ENCODE measurements at regions not wholly inside any gene's neighbourhood (a gene's known extent, or its start where the extent isn't known, plus 50 kb on each side); places are given as distances from the start of the nearest gene placed in this dataset.

DNA sequence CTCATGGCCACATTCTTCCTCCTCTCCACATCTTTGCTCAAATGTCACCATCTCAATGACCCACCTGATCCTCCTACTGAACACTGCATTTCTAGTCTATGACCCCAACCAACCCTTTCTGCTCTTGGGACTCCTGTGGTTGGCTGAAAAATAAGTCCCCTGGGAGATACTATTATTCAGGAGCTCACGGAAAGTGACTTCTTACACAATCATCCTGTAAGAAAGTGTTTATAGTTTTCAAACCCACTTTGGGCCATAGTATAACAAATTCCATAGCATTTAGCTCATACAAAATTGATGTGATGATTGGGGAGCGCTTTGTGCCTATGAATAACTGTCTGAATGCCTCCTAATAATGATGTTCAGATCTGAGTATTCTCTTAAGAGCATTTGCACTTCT, 161.4 kb upstream of the HS3ST1 start:
- TF ChIP-seq EZH2phosphoT487 (IDR thresholded peaks at IDR 0.05; ENCODE audit: low read length) = no peak
- TF ChIP-seq, protein P1, sequence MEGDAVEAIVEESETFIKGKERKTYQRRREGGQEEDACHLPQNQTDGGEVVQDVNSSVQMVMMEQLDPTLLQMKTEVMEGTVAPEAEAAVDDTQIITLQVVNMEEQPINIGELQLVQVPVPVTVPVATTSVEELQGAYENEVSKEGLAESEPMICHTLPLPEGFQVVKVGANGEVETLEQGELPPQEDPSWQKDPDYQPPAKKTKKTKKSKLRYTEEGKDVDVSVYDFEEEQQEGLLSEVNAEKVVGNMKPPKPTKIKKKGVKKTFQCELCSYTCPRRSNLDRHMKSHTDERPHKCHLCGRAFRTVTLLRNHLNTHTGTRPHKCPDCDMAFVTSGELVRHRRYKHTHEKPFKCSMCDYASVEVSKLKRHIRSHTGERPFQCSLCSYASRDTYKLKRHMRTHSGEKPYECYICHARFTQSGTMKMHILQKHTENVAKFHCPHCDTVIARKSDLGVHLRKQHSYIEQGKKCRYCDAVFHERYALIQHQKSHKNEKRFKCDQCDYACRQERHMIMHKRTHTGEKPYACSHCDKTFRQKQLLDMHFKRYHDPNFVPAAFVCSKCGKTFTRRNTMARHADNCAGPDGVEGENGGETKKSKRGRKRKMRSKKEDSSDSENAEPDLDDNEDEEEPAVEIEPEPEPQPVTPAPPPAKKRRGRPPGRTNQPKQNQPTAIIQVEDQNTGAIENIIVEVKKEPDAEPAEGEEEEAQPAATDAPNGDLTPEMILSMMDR (IDR thresholded peaks at IDR 0.05; ENCODE audit: low read length) = no peak
- TF ChIP-seq EZH2 (optimal IDR thresholded peaks at IDR 0.05; ENCODE audit: low read depth, low read length) = no peak
- Histone ChIP-seq H3K9me3 (replicated peaks; ENCODE audit: insufficient read depth, low read length) (no peaks in the 10 kb centered on the region), H3K27ac (ENCODE audit: low read length) (no peak overlapping the region), H3K9ac (ENCODE audit: low read length) (no peak overlapping the region), H2AFZ (ENCODE audit: low read length) (no peak overlapping the region), H3K36me3 (replicated peaks; ENCODE audit: insufficient read depth, low read length) (no peaks in the 10 kb centered on the region), H4K20me1 (ENCODE audit: insufficient read depth, low read length) (no peaks in the 10 kb centered on the region), H3K9me2 (replicated peaks; ENCODE audit: insufficient read depth, low read length) (no peaks in the 10 kb centered on the region), H3K79me2 (ENCODE audit: low read length) (no peaks in the 10 kb centered on the region), H3K4me3 (ENCODE audit: low read length) (no peak overlapping the region), H3K4me2 (ENCODE audit: low read depth, low read length) (no peak overlapping the region), H3F3A (ENCODE audit: insufficient read depth, low read length) (no peaks in the 10 kb centered on the region), H3K27me3 (replicated peaks; ENCODE audit: insufficient read depth, low read length) (no peaks in the 10 kb centered on the region), H3K4me1 (ENCODE audit: low read length) (0 out of 2 replicates have a peak, but pooled peaks cover 3% of the 10 kb centered on the region)
- no peak for DNase-seq

DNA sequence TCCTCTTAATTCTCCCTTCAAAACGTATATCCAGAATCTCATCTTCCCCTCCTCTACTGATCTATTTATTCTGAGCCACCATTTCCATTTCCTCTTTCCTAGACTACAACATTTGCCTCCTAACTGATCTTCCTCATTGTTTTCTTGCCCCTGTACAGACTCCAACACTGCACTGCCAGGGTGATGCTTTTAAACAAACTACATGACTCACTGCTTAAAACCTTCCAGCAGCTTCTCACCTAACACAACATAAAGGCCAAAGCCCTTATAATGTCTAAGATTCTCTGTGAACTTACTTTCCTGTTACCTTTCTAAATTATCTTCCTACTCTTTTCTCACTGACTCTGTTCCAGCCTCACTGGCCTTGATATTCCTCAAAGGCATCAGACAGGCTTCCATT, 161.0 kb upstream of the HS3ST1 start:
- Histone ChIP-seq H3K9me3 (replicated peaks; ENCODE audit: insufficient read depth, low read length) (no peaks in the 10 kb centered on the region), H3K27me3 (replicated peaks; ENCODE audit: insufficient read depth, low read length) (no peaks in the 10 kb centered on the region), H3K4me1 (ENCODE audit: low read length) (no peaks in the 10 kb centered on the region), H3K9me2 (replicated peaks; ENCODE audit: insufficient read depth, low read length) (no peaks in the 10 kb centered on the region), H3F3A (ENCODE audit: insufficient read depth, low read length) (no peaks in the 10 kb centered on the region), H3K36me3 (replicated peaks; ENCODE audit: insufficient read depth, low read length) (no peaks in the 10 kb centered on the region), H3K9ac (ENCODE audit: low read length) (no peak overlapping the region), H3K27ac (ENCODE audit: low read length) (no peak overlapping the region), H3K79me2 (ENCODE audit: low read length) (no peaks in the 10 kb centered on the region), H3K4me3 (ENCODE audit: low read length) (no peak overlapping the region), H4K20me1 (ENCODE audit: insufficient read depth, low read length) (no peaks in the 10 kb centered on the region), H2AFZ (ENCODE audit: low read length) (no peak overlapping the region), H3K4me2 (ENCODE audit: low read depth, low read length) (no peak overlapping the region)
- TF ChIP-seq EZH2phosphoT487 (IDR thresholded peaks at IDR 0.05; ENCODE audit: low read length) = no peak
- no peak for TF ChIP-seq EZH2 (optimal IDR thresholded peaks at IDR 0.05; ENCODE audit: low read depth, low read length)
- TF ChIP-seq, protein P1 (IDR thresholded peaks at IDR 0.05; ENCODE audit: low read length) = no peak
- DNase-seq = no peak

DNA sequence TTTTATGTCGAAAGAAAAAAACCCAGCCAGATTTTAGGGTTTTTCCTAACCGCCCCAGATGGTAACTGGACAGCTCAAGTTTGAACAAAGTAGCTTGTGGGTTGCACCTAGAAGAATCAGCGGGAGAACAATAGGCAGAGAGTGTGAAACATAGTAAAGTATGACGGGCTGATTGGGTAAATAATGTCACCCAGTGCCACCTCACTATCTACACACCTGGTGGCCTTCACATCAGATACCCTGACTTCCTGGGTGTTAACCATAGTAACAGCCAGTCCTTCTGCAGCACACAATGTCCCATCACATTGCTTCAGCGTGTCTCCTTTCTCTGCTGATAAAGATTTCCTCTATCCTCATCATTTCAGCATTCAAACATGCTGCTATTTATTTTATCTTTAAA, 159.1 kb upstream of the HS3ST1 start:
- no peak overlapping the region for H3K4me3 ChIP-seq (ENCODE audit: low read length)
- no peak overlapping the region for H3K4me2 ChIP-seq (ENCODE audit: low read depth, low read length)
- H3K27me3 ChIP-seq (replicated peaks; ENCODE audit: insufficient read depth, low read length) = no peaks in the 10 kb centered on the region
- no peaks in the 10 kb centered on the region for H3K9me2 ChIP-seq (replicated peaks; ENCODE audit: insufficient read depth, low read length)
- H3K79me2 ChIP-seq (ENCODE audit: low read length) = no peaks in the 10 kb centered on the region
- no peaks in the 10 kb centered on the region for H3K4me1 ChIP-seq (ENCODE audit: low read length)
- H4K20me1 ChIP-seq (ENCODE audit: insufficient read depth, low read length) = no peaks in the 10 kb centered on the region
- no peaks in the 10 kb centered on the region for H3F3A ChIP-seq (ENCODE audit: insufficient read depth, low read length)
- no peak overlapping the region for H3K27ac ChIP-seq (ENCODE audit: low read length)
- TF ChIP-seq, protein P1 (IDR thresholded peaks at IDR 0.05; ENCODE audit: low read length) = no peak
- no peak for TF ChIP-seq EZH2phosphoT487 (IDR thresholded peaks at IDR 0.05; ENCODE audit: low read length)
- no peak for TF ChIP-seq EZH2 (optimal IDR thresholded peaks at IDR 0.05; ENCODE audit: low read depth, low read length)
- no peak for DNase-seq
- no peaks in the 10 kb centered on the region for H3K36me3 ChIP-seq (replicated peaks; ENCODE audit: insufficient read depth, low read length)
- H2AFZ ChIP-seq (ENCODE audit: low read length) = no peak overlapping the region
- H3K9ac ChIP-seq (ENCODE audit: low read length) = no peak overlapping the region
- no peaks in the 10 kb centered on the region for H3K9me3 ChIP-seq (replicated peaks; ENCODE audit: insufficient read depth, low read length)
